IMR-90 (cell line): ENCODE measurements at regions not wholly inside any gene's neighbourhood (a gene's known extent, or its start where the extent isn't known, plus 50 kb on each side); places are given as distances from the start of the nearest gene placed in this dataset.

ENCODE experiments used
- ATAC-seq: fragments of 200-7000 bp; cut with Tn5 transposase; 2 replicates; pipeline ENCODE4 v1.9.1; 2020; ENCODE audit warnings: low read depth, mild to moderate bottlenecking, moderate library complexity
- BruUV-seq: library from RNA; stranded (reverse); fragments of 400-500 nt; replicated peaks from 2 replicates; lab custom pipeline; 2021; lab: Mats Ljungman, UMichigan
- CTCF ChIA-PET: fragments of 300-600 bp; formaldehyde crosslinking; extraction: SDS; loops from one replicate; lab custom pipeline; 2021; ENCODE audit warnings: antibody characterized with exemption; lab: Yijun Ruan, JAX
- POLR2A ChIA-PET: fragments of 300-600 bp; sonication (Branson Sonifier 250); formaldehyde crosslinking; loops from one replicate; lab custom pipeline; 2022; ENCODE audit warnings: antibody characterized with exemption; ENCODE audit not compliant: unreplicated experiment; lab: Charles Lee
- DNase-seq: peaks from one replicate; pipeline ENCODE4 v3.0.0; 2013
- H2AFZ ChIP-seq: replicated peaks from 2 replicates; pipeline ENCODE3; 2013; ENCODE audit warnings: low read length, mild to moderate bottlenecking; ENCODE audit not compliant: poor library complexity
- H2AK5ac ChIP-seq: 2 replicates; pipeline ENCODE4 v1.6.1; 2013; ENCODE audit warnings: low read depth, low read length, inconsistent platforms
- H2AK9ac ChIP-seq: replicated peaks from 2 replicates; pipeline ENCODE3; 2013; ENCODE audit warnings: mild to moderate bottlenecking, low read depth, low read length, moderate library complexity; ENCODE audit not compliant: poor library complexity
- H2BK120ac ChIP-seq: 2 replicates; pipeline ENCODE4 v1.6.1; 2013; ENCODE audit warnings: low read depth, low read length, inconsistent platforms
- H2BK15ac ChIP-seq: 3 replicates; pipeline ENCODE4 v1.6.1; 2013; ENCODE audit warnings: low read depth, low read length, inconsistent platforms
- H2BK20ac ChIP-seq: 2 replicates; pipeline ENCODE4 v1.6.1; 2013; ENCODE audit warnings: low read depth, mild to moderate bottlenecking, inconsistent platforms, low read length, moderate library complexity
- H2BK5ac ChIP-seq: 2 replicates; pipeline ENCODE4 v1.6.1; 2013; ENCODE audit warnings: mild to moderate bottlenecking, low read depth, low read length, inconsistent platforms; ENCODE audit not compliant: poor library complexity, severe bottlenecking
- H3K14ac ChIP-seq: replicated peaks from 2 replicates; pipeline ENCODE4 v1.6.1; 2013; ENCODE audit warnings: low read depth, low read length, inconsistent platforms
- H3K18ac ChIP-seq: 2 replicates; pipeline ENCODE4 v1.6.1; 2013; ENCODE audit warnings: low read depth, low read length, control low read depth
- H3K23ac ChIP-seq: 2 replicates; pipeline ENCODE4 v1.6.1; 2013; ENCODE audit warnings: low read depth, low read length, inconsistent platforms
- H3K27ac ChIP-seq: 2 replicates; pipeline ENCODE4 v1.5.1; 2013; ENCODE audit warnings: mild to moderate bottlenecking, control low read depth, low read length; ENCODE audit not compliant: insufficient read depth
- H3K27me3 ChIP-seq: 2 replicates; pipeline ENCODE4 v1.6.1; 2013; ENCODE audit warnings: low read length; ENCODE audit not compliant: control insufficient read depth, insufficient read depth
- H3K36me3 ChIP-seq: 2 replicates; pipeline ENCODE4 v1.6.1; 2013; ENCODE audit warnings: low read length, mixed read lengths; ENCODE audit not compliant: control insufficient read depth, insufficient read depth
- H3K4ac ChIP-seq: 2 replicates; pipeline ENCODE4 v1.6.1; 2013; ENCODE audit warnings: low read depth, low read length, inconsistent platforms
- H3K4me1 ChIP-seq: 2 replicates; pipeline ENCODE4 v1.6.1; 2013; ENCODE audit warnings: low read length, mixed read lengths; ENCODE audit not compliant: control insufficient read depth, insufficient read depth
- H3K4me2 ChIP-seq: 2 replicates; pipeline ENCODE4 v1.6.1; 2013; ENCODE audit warnings: low read depth, mild to moderate bottlenecking, control low read depth, low read length, moderate library complexity
- H3K4me3 ChIP-seq: 2 replicates; pipeline ENCODE4 v1.5.1; 2013; ENCODE audit warnings: low read depth, mild to moderate bottlenecking, control low read depth, low read length, moderate library complexity; ENCODE audit not compliant: insufficient read depth
- H3K56ac ChIP-seq: 2 replicates; pipeline ENCODE4 v1.6.1; 2013; ENCODE audit warnings: low read length, inconsistent platforms; ENCODE audit not compliant: insufficient read depth; ENCODE audit errors: extremely low read depth
- H3K79me1 ChIP-seq, 2 experiments: 2 replicates each; pipeline ENCODE4 v1.6.1; 2013; ENCODE audit warnings: low read length in 2 of 2, inconsistent platforms in 1 of 2, low read depth in 1 of 2
- H3K9ac ChIP-seq: 2 replicates; pipeline ENCODE4 v1.6.1; 2013; ENCODE audit warnings: low read depth, low read length, control low read depth
- H3K9me1 ChIP-seq: 2 replicates; pipeline ENCODE4 v1.6.1; 2013; ENCODE audit warnings: low read length, inconsistent platforms; ENCODE audit not compliant: insufficient read depth
- H3K9me3 ChIP-seq: 2 replicates; pipeline ENCODE4 v1.6.1; 2013; ENCODE audit warnings: low read length; ENCODE audit not compliant: control insufficient read depth, insufficient read depth
- H4K20me1 ChIP-seq: 2 replicates; pipeline ENCODE4 v1.6.1; 2013; ENCODE audit warnings: low read length, inconsistent platforms; ENCODE audit not compliant: insufficient read depth
- H4K5ac ChIP-seq: 2 replicates; pipeline ENCODE4 v1.6.1; 2013; ENCODE audit warnings: mild to moderate bottlenecking, low read depth, low read length, control low read depth
- H4K8ac ChIP-seq, 2 experiments: 2 replicates each; pipeline ENCODE4 v1.6.1; 2013; ENCODE audit warnings: low read depth in 2 of 2, low read length in 2 of 2, control low read depth in 1 of 2, inconsistent platforms in 1 of 2
- H4K91ac ChIP-seq: 2 replicates; pipeline ENCODE4 v1.6.1; 2013; ENCODE audit warnings: low read depth, low read length, inconsistent platforms; ENCODE audit not compliant: insufficient read depth
- CEBPB ChIP-seq: IDR thresholded peaks from 2 replicates; pipeline ENCODE4 v1.6.1; 2012; ENCODE audit warnings: low read depth, low read length, improper control_type of control experiment
- CHD1 ChIP-seq: IDR thresholded peaks from 2 replicates; pipeline ENCODE4 v1.6.1; 2012; ENCODE audit warnings: low read depth, low read length, improper control_type of control experiment
- NFE2L2 ChIP-seq: fragments of 150-350 bp; IDR thresholded peaks from 2 replicates; pipeline ENCODE4 v1.6.1; 2016; ENCODE audit warnings: low read depth, mild to moderate bottlenecking, low read length
- RAD21 ChIP-seq: IDR thresholded peaks from 2 replicates; pipeline ENCODE4 v1.6.1; 2012; ENCODE audit warnings: low read length, improper control_type of control experiment
- SMC3 ChIP-seq: fragments of 150-350 bp; IDR thresholded peaks from 2 replicates; pipeline ENCODE4 v1.6.1; 2016; ENCODE audit warnings: low read depth, mild to moderate bottlenecking, antibody characterized with exemption, low read length, moderate library complexity
- WGBS, 2 experiments: methylation state at CpG; one replicate each; pipeline versions ENCODE4 v1.1.5 to v1.1.7; 2013; ENCODE audit warnings: missing lambda C conversion rate in 2 of 2; ENCODE audit not compliant: insufficient read length in 1 of 2; ENCODE audit errors: extremely low coverage in 2 of 2; 5-methylcytosine and 5-hydroxymethylcytosine counted together
- dilution Hi-C: fragments of 300-500 bp; cut with HindIII; formaldehyde crosslinking; loops from one replicate; pipeline ENCODE4 v1.14.3; 2018; ENCODE audit warnings: low sequenced_read_pairs; ENCODE audit not compliant: unreplicated experiment
- in situ Hi-C: fragments of 300-500 bp; cut with MboI; formaldehyde crosslinking; loops from 3 replicates; pipeline ENCODE4 v1.14.3; 2019; ENCODE audit warnings: low sequenced_read_pairs, inconsistent platforms, mixed read lengths
- intact Hi-C: fragments of 100-400 bp; cut with micrococcal nuclease; formaldehyde crosslinking; loops from 2 replicates; pipeline ENCODE4 v1.10.0; 2022
- TF ChIP-seq, protein P1 (sequence below): fragments of 150-350 bp; IDR thresholded peaks from 2 replicates; pipeline ENCODE4 v1.6.1; 2016; ENCODE audit warnings: low read depth, mild to moderate bottlenecking, low read length, moderate library complexity, borderline replicate concordance
- TF ChIP-seq, protein P2 (sequence below): fragments of 150-350 bp; IDR thresholded peaks from 2 replicates; pipeline ENCODE4 v1.6.1; 2017; ENCODE audit warnings: mild to moderate bottlenecking, antibody characterized with exemption, low read length, low read depth

DNA sequence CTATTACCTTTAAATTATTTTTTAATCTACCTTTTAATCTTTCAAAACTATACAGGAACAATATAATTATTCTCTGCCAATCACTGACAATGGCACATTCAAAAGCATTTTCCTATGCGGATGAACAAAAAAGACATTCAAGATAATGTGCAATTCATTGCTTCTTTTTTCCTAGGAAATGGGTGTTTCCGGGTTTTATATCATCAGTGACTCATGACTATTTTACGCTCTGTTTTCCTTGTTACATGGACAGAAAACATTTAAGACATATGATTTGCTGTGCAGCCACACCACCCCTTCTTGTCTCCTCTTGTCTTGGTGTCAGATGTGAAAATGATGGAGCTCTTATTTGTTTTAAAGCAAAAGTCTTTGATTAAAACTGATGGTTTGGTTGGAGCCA lies 184.7 kb upstream of the LINC00305 start:
- Histone ChIP-seq H2BK120ac (no peak overlapping the region), H3K56ac (no peak overlapping the region), H2AFZ (no peak overlapping the region), H4K5ac (no peak overlapping the region), H2BK5ac (no peak overlapping the region), H3K4me1 (no peaks in the 10 kb centered on the region), H4K91ac (no peak overlapping the region), H2AK5ac (no peak overlapping the region), H3K4me2 (no peak overlapping the region), H3K9me3 (peaks cover 18% of the 10 kb centered on the region), H2BK15ac (no peak overlapping the region), H3K18ac (no peak overlapping the region), H3K4ac (no peak overlapping the region), H3K27ac (no peak overlapping the region), H3K9me1 (no peaks in the 10 kb centered on the region), H2BK20ac (no peak overlapping the region), H3K14ac (no peak overlapping the region), H3K27me3 (no peaks in the 10 kb centered on the region), H4K20me1 (no peaks in the 10 kb centered on the region), H2AK9ac (no peak overlapping the region), H3K4me3 (no peak overlapping the region), H4K8ac (no peak overlapping the region), H3K79me1 (no peaks in the 10 kb centered on the region), H3K36me3 (no peaks in the 10 kb centered on the region), H3K9ac (no peak overlapping the region), H3K23ac (no peak overlapping the region)
- intact Hi-C loops (no loop called here), in situ Hi-C loops (no loop called here), dilution Hi-C loops (no loop called here)
- BruUV-seq = no TSS peak
- TF ChIP-seq SMC3 = no peak
- no peak for TF ChIP-seq CEBPB
- TF ChIP-seq, protein P1, sequence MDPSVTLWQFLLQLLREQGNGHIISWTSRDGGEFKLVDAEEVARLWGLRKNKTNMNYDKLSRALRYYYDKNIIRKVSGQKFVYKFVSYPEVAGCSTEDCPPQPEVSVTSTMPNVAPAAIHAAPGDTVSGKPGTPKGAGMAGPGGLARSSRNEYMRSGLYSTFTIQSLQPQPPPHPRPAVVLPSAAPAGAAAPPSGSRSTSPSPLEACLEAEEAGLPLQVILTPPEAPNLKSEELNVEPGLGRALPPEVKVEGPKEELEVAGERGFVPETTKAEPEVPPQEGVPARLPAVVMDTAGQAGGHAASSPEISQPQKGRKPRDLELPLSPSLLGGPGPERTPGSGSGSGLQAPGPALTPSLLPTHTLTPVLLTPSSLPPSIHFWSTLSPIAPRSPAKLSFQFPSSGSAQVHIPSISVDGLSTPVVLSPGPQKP = no peak
- no peak for TF ChIP-seq CHD1
- TF ChIP-seq, protein P2, sequence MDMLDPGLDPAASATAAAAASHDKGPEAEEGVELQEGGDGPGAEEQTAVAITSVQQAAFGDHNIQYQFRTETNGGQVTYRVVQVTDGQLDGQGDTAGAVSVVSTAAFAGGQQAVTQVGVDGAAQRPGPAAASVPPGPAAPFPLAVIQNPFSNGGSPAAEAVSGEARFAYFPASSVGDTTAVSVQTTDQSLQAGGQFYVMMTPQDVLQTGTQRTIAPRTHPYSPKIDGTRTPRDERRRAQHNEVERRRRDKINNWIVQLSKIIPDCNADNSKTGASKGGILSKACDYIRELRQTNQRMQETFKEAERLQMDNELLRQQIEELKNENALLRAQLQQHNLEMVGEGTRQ = no peak
- TF ChIP-seq RAD21 = no peak
- no peak for TF ChIP-seq NFE2L2
- no CpG with 5 or more reads among the region's 3 CpGs for WGBS, 2 experiments
- DNase-seq = no peak
- ChIA-PET CTCF (no interaction called here), POLR2A (no interaction called here)
- ATAC-seq = no peak
